T-helper 2 cell (primary cell): ENCODE measurements at regions not wholly inside any gene's neighbourhood (a gene's known extent, or its start where the extent isn't known, plus 50 kb on each side); places are given as distances from the start of the nearest gene placed in this dataset.

Experiments used
- DNase-seq, 5 experiments: peaks; one replicate each; pipeline versions ENCODE4 v3.0.0 to v3.0.0-alpha.2; 2012 to 2022

DNA sequence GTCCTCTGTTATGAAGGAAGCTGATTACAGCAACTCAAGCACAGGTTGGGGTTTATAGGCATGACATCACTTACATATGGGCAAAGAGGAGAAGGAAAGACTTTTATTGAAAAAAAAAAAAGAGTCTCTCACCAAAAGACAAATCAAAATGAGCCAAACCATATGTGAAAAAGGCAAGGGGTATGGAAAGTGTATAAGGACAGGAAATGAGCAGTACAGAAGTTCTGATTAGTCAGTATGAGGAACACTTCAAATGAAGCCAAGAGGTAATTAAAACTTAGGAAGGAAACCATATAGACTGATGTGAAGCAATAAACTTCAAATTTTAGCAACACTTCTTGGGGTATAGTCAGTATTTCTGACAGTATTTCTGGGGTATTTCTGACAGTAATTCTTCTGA lies 1372.6 kb downstream of the CDH11 start:
- no peak for DNase-seq

DNA sequence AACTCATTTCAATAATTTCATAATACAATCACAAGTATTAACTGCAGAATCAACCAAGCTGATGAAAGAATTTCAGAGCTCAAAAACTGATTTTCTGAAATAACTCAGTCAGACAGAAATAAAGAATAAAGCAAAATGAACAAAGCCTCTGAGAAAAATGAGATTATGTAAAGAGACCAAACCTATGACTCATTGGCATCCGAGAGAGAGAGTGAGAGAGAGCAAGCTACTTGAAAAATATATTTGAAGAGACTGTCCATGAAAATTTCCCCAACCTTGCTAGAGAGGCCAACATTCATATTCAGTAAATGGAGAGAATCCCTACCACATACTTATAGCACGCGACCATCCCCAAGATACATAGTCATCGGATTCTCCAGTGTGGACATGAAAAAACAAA lies 1376.4 kb downstream of the CDH11 start:
- no peak for DNase-seq

DNA sequence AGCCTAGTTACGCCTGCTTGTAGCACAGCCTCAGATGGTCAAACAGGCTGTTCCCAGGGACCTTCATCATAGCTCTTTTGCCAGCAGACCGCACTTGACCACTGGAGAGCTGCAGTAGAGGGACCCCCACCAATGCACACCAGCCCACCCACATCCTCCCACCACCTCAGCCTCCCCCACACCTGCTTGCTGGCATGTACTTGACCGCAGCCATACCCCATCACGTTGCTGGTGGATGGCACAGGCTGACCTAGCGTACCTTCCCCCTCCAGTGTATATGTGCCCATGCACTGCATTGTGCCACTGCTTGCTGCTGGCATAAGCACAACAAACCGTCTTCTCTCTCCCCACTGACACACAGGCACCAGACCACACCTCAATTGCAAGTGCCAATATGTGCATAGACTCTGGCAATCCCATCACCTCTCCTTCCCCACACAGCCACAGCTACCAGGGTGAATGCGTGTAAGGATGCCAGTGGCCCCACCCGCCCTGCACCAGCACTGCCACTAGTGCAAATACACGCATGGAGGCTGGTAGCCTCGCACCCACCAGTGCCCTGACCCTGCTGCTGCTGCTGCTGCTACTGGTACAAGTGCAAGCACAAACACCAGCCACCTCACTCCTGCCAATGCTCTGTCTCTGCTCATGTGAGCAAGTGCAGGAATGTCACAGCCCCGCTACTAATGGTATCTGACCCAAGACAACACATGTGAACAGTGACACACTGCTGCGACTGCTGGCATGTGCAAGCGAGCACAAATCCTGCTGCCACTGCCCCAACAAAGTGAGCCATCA lies 1377.6 kb downstream of the CDH11 start:
- DNase-seq, result no peak

DNA sequence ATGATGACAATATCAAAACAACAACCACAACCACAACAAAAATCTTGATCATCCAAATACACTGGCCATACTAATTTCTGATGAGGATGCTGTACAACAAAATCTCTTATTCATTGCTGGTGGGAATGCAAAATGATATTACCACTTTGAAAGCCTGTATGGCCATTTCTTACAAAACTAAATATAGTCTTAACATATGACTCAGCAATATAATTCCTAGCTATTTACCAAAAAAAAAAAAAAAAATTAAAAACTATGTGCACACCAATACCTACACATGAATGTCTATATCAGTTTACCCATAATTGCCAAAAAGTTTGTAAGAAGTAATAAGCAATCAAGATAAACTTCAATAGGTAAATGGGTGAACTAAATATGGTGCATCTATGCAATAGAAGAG lies 1379.7 kb downstream of the CDH11 start:
- DNase-seq, result no peak

DNA sequence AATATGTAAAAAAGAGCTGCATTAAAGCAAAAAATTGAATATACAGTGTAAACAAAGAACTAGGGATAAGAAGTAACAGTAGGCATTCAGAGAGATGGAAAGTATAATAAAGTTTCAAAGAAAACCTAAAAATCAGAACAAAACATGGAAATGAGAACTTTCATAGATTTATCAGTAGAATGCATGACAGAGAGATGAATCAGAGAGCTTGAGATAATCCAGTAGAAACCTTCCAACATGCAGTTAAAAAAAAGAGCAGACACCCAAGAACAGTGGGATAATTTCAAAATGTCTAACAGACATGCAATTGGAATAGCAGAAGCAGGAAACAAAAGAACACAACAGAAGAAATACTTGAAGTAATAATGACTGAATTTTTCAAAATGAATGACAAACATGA lies 1384.2 kb downstream of the CDH11 start:
- no peak for DNase-seq

DNA sequence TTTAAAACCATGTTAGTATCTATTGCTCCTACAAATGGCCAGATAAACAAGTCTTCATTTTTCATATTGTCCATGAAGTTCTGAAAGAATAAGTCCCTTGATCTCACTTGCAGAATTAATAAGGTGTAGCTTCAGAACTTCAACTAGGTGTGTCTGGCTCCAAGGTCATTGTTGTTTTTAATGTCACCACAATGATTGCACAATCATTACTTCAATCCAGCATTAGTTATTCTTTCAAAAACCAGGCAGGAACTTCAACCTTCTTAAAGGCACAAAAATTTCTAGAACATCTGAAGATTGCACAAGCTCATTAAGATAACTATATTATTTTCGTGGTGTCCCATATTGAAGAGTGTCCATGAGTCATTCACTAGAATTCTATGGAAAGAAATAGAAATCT lies 1386.4 kb downstream of the CDH11 start:
- DNase-seq, result no peak

DNA sequence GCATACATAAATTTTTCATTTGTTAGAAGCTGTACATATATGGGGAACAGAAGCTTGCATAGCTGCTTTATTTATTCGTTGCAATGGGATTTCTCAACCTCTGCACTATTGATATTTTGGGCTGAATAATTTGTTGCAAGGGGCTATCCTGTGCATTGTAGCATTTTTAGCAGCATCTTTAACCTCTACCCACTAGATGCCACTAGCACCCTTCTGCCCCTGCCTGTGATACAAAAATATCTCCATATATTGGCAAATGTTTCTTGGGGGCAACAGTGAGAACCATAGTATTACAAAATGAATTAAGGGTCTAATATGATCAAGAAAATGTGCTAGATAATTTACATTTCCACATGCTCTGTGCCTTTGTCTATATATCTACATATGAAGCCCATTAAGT lies 1401.0 kb downstream of the CDH11 start:
- DNase-seq, result no peak

DNA sequence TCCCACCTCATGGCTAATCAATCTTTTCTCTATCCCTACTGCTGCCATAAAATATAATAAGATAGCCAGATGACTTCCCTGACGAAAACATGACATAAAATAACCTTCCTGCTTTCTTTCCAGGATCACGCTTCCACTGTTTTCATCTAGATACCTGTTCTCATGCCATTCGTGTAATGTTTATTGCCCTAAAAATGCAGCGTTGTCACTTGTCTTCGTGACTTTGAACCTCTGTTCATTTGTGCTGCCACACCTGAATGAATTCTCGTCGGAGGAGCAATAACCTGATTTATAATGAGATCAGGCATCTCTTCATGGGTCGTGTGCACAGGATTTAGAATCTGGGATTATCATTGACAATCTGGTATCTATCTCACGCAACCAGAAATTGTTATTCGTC lies 1401.9 kb downstream of the CDH11 start:
- DNase-seq, result no peak

DNA sequence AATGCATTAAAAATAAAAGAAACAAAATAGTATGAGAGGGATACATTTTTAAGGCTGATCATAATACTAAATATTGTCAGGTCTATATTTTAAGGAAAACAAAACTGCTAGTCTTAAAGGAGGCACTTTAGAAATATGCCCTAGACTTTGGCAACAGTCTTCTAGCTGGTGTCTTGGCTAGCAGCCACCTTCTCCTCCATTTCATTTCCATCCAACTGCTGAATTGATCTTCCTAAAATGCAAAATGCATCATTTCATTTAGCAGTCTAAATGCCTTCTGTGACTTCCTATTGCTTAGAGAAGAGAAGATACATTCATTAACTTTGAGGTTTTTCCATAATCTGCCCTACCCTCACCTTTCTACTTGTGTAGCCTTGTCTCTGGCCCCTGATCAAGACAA lies 1404.1 kb downstream of the CDH11 start:
- no peak for DNase-seq

DNA sequence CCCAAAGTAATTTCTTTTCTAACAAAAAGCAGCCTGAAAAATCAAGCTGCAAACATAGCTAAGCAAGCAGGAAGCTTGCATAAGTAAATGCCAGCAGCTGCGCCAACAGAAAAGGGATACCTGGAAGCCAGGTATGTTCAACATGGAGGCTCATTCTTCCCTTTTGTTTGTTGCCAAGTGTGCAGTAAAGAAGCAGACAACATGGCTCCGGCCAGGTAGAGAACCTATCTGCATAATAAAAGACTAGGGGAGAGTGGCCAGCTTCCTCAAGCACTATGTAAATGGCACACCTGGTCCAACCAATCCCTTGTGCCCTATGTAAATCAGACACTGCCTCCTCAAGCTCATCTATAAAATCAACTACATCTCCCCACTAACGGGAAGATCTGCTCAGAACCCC lies 1407.0 kb downstream of the CDH11 start:
- DNase-seq, result no peak

DNA sequence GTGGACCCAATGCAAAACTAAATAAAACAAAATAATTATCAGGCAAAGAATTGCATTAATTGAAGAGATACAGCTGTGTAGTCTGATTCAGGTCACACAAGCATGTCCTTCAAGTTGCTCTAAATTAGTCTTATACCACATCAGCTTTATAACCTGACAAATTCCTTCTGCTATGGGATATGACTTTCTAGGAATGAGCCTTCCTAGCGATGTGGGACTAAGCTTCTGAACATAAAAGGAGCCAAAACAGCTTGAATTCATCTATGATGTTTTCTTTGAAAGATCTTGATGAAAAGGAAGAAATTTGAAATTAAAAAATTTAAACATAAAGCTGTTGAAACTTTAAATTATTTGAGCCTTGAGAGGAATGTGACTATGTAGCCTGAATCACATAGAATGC lies 1409.1 kb downstream of the CDH11 start:
- no peak for DNase-seq

DNA sequence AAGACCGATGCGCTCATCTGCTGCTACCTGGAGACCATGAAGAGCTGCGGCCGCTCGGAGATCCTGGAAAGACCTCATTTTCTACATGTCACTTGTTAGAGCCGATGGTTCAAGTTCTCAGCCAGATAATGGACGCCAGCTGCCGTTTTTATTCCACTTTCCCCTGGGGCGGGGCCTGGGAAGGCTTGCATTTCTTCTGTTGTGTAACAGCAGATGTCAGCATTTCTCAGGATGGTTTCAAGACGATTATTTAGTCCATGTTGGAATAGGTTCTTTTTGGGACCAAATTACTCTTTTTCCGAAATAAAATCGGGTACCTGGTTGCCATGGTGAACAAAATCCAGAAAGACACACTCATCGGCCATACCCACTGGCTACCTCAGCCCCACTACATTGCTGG lies 1418.3 kb downstream of the CDH11 start:
- DNase-seq, result no peak

DNA sequence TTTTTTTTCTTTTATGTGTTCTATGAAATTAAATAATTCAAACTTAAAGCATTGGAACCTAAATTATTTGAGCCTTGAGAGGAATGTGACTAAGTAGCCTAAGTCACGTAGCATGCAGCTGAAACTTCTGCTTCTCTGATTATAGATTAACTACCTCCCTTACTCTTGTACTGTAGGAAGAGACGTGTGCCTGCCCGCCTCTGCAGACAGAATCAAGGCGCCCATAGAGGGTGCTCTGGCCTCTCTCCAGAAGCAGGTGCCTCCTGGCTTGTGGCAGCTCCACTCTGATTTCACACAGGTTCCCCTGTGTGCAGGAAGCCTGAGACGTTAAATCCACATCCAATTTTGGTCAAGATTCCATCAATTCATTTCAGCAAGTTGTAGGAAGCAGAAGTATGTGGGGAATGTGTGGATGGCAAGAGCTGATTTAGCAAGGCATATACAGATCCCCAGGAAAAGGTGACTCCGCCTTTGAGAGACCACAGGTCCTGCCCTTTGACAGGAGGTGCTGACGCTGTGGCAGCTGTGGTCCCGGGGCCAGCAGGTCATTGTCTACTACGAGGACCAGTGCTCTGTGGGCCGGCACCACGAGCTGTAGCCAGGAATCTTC lies 1418.8 kb downstream of the CDH11 start:
- DNase-seq, result no peak

DNA sequence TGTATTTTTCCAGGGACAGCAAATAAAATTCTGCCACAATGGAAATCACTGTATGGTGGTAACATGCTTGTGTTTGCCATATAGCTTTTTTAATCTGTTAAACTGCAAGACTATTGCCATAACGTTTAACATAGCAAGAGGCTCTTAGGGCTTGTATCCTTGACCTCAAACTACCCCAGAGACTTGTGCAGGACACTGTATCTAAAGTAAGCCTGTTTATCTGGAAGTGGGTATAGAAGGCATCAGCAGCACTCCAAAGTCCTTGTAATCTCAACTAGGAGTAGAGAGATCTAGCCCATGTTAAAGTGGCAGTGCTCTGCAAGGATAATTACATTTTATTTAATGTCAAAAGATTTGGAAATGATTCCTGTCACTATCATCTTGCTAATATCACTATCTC lies 1424.1 kb downstream of the CDH11 start:
- no peak for DNase-seq

DNA sequence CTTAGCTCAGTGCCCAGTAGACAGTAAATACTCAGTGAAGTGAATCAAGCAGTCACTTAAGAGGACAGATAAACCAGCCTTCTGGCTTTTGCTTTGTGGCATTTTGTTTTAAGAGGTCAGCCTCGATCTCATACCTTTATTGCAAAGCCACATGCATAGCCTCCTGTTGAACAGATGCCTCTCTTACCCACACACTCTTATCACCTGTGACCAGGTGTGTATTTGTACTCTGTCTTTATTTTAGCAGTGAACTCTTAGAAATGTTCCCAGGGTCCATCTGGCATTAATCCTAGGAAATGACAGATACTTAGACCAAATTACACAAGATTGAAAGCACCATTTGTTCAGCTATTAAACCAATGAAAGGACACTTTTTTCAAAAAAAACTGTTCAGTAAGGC lies 1426.5 kb downstream of the CDH11 start:
- DNase-seq, result no peak

DNA sequence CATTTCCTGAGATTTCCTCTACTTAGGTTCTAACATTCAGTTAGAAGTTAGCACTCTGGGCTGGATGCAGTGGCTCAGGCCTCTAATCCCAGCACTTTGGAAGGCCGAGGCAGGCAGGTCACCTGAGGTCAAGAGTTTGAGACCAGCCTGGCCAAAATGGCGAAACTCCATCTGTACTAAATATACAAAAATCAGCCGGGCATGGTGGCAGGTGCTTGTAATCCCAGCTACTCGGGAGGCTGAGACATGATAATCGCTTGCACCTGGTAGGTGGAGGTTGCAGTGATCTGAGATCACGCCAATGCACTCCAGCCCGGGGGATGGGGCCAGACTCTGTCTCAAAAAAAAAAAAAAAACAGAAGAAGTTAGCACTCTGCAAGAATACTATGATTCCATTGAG lies 1430.9 kb downstream of the CDH11 start:
- no peak for DNase-seq

DNA sequence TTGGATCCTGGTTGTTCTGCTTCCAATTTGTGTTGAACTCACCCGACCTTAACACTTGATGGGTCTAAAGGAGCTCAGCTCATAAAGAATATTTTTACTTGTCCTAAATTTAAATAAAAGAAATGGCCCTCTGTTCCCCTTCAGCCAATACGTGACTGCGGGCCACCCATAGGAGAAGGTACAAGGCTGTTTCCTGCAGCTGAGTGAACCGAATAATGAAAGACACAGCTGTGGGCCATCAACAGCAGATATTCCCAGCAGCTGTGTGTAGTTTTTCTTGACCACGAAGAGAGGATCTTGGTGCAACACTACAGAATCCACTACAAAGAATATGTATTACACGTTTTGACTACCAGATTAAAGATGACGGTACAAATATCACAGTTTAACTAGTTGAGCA lies 1431.6 kb downstream of the CDH11 start:
- DNase-seq, result no peak

DNA sequence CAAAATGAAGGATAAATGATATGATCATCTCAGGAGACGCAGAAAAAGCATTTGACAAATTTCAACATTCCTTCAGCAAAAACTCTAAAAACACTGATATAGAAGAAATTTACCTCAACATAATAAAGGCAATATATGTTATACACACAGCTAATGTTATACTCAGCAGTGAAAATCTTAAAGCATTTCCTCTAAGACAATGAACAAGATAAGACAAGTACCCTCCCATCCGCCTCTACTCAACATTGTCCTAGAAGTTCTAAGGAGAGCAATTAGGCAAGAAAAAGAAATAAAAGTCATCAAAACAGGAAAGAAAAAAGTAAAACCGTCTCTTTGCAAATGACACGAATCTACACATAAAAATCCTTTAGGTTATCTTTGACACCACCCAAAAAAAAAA lies 1432.8 kb downstream of the CDH11 start:
- DNase-seq, result no peak

DNA sequence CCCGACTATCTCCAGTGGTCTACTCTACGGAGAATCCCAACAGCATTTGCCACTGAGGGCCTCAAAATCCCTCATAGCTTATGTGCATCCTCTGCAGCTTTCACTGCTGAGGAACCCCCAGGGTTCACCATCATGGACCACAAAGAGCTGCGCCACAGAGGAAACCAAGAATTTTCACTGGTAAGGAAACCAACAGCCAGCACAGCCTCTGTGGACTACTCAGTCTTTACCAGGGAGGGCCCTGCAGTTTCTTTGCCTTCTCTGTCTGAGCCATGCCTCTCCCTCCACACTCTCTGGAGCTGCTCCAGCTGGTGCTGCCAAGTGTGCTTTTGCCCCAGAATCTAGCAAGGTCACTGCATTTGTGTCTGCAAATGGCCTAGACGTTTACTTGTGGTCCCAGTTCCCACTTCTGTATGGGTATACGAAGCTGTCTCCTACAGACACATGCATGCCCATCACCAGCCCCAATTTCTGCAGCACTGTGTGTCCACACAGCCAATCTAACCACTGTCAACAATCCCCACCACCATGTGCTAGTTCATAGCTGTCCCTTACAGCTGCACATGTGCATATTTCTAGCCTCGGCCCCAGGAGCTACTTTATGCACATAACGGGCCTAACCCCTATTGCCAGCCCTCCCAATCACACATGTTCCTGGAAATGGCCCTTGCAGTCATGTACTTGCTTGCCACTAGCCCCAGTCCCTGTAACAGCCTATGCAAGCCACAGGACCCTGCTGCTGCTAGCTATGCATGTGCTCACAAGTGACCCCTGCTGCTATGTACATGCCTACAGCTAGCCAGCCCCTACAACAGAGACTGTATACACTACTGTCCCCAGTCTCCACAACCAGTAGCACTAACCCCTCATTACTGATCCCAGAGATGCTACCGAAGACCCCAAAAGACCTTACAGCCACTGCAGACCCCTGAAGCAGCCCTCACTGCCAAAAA lies 1437.4 kb downstream of the CDH11 start:
- DNase-seq, result no peak

DNA sequence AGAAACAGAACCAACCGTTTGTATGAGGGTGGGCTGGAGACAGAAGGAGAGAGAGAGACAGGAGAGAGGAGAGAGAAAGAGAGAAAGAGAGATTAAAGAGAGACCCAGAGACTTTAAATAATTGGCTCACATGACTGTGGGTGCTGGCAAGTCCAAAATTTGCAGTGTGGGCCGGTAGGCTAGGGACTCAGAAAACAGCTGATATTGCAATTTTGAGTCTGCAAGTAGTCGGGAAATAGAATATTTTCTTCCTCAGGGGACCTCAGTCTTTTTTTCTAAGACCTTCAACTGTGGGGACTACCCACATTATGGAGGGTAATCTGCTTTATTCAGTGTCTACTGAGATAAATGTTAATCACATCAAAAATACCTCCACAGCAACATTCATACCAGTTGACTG lies 1439.0 kb downstream of the CDH11 start:
- DNase-seq, result no peak

DNA sequence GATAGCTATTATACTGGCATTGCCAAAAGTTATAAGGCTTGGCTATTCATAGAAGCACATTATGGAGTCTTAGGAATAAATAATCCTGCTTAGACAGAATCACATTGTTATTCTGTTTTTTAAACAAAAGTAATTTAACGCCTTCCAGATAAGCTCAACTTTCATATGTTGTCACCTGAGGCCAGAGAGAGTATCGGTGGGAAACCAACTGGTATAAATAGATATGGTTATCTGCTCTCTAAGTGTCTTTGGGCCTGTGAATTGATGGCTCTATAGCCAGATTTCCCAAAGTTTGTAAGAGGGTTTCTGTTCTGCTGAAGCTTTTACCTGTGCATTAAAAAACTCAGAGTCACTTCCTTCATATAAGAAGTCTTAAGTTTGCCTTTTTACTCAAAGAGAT lies 1449.4 kb downstream of the CDH11 start:
- DNase-seq, result no peak

DNA sequence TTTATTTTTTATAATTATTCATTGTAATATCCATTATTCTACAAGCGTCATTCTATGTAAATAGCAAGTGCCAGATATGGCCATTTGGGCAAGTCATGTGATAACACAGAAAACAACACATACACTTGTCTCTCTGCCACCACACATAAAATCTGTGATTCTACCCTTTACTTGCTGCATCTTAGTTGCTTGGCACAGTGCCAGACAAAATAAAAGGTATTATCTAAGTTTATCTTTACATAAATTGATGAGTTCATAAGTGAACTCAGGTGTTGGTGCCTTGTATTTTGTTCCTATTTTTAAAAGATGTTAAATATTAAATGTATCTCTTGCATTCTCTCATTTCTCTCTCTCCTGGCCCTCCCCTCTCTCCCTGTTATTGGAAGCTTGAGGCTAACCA lies 1458.7 kb downstream of the CDH11 start:
- no peak for DNase-seq

DNA sequence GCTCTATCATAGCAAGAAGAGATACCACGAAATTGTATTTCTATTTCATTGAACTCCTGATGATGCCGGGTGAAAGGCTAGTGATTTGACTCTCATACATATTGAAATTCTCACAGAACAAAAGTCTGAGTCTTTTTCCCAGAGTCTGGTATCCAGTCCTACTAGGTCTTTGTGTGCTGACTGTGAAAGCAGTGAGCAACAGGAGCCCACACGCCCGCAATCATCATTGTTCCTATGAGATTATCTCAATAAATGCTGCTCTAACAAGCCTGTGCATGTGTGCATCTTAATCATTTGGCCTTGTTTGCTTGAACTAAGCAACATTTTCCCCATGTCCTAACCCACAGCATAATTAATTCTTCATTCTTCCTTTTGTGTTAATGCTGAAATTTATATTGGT lies 1466.0 kb downstream of the CDH11 start:
- DNase-seq, result no peak
